ENCODE measurements at regions not wholly inside any gene's neighbourhood (a gene's known extent, or its start where the extent isn't known, plus 50 kb on each side); places are given as distances from the start of the nearest gene placed in this dataset.

- DNase-seq (ENCODE audit: low read depth, low spot score): no peak
These were observed 223.8 kb downstream of the FBXO15 start for GRCh38 chr18:73923866-73924265.

GRCh38 chr18:73920033-73920432 is 227.6 kb downstream of the FBXO15 start:
- no peak for DNase-seq (ENCODE audit: low read depth, low spot score)

GRCh38 chr18:73918816-73919215 is 228.8 kb downstream of the FBXO15 start:
- DNase-seq (ENCODE audit: low read depth, low spot score): no peak

GRCh38 chr18:73917046-73917445 is 230.6 kb downstream of the FBXO15 start:
- DNase-seq (ENCODE audit: low read depth, low spot score): no peak

GRCh38 chr18:73913505-73913904 is 234.1 kb downstream of the FBXO15 start:
- DNase-seq (ENCODE audit: low read depth, low spot score): no peak

GRCh38 chr18:73908323-73908722 is 239.3 kb downstream of the FBXO15 start:
- no peak for DNase-seq (ENCODE audit: low read depth, low spot score)

- no peak for DNase-seq (ENCODE audit: low read depth, low spot score)
These were observed 246.1 kb downstream of the FBXO15 start for GRCh38 chr18:73901566-73901965.

- DNase-seq (ENCODE audit: low read depth, low spot score): no peak
These were observed 246.5 kb downstream of the FBXO15 start for GRCh38 chr18:73901151-73901550.

GRCh38 chr18:73900106-73900835 is 247.4 kb downstream of the FBXO15 start:
- DNase-seq (ENCODE audit: low read depth, low spot score): no peak

- no peak for DNase-seq (ENCODE audit: low read depth, low spot score)
These were observed 250.1 kb downstream of the FBXO15 start for GRCh38 chr18:73897517-73897916.

GRCh38 chr18:73896685-73897084 is 250.9 kb downstream of the FBXO15 start:
- no peak for DNase-seq (ENCODE audit: low read depth, low spot score)

GRCh38 chr18:73895701-73896100 is 251.9 kb downstream of the FBXO15 start:
- no peak for DNase-seq (ENCODE audit: low read depth, low spot score)

GRCh38 chr18:73893880-73894279 is 253.8 kb downstream of the FBXO15 start:
- DNase-seq (ENCODE audit: low read depth, low spot score): no peak

- no peak for DNase-seq (ENCODE audit: low read depth, low spot score)
These were observed 255.8 kb downstream of the FBXO15 start for GRCh38 chr18:73891572-73892421.

- no peak for DNase-seq (ENCODE audit: low read depth, low spot score)
These were observed 259.1 kb downstream of the FBXO15 start for GRCh38 chr18:73888565-73888964.

GRCh38 chr18:73887801-73888200 is 259.8 kb downstream of the FBXO15 start:
- no peak for DNase-seq (ENCODE audit: low read depth, low spot score)

GRCh38 chr18:73884868-73885267 is 262.8 kb downstream of the FBXO15 start:
- no peak for DNase-seq (ENCODE audit: low read depth, low spot score)

GRCh38 chr18:73881396-73881917 is 266.2 kb downstream of the FBXO15 start:
- DNase-seq (ENCODE audit: low read depth, low spot score): no peak

- no peak for DNase-seq (ENCODE audit: low read depth, low spot score)
These were observed 267.2 kb downstream of the FBXO15 start for GRCh38 chr18:73880387-73880786.

- no peak for DNase-seq (ENCODE audit: low read depth, low spot score)
These were observed 267.9 kb downstream of the FBXO15 start for GRCh38 chr18:73879766-73880165.

GRCh38 chr18:73879328-73879727 is 268.3 kb downstream of the FBXO15 start:
- no peak for DNase-seq (ENCODE audit: low read depth, low spot score)

- DNase-seq (ENCODE audit: low read depth, low spot score): no peak
These were observed 278.5 kb downstream of the FBXO15 start for GRCh38 chr18:73869182-73869581.

GRCh38 chr18:73861771-73862170 is 285.9 kb downstream of the FBXO15 start:
- DNase-seq (ENCODE audit: low read depth, low spot score): no peak

All from brain pericyte (primary cell).